GM12872 (cell line): ENCODE measurements at regions not wholly inside any gene's neighbourhood (a gene's known extent, or its start where the extent isn't known, plus 50 kb on each side); places are given as distances from the start of the nearest gene placed in this dataset.

Experiments used
- CTCF ChIP-seq: IDR thresholded peaks from 3 replicates; pipeline ENCODE4 v1.5.1; 2011; ENCODE audit warnings: low read depth, mild to moderate bottlenecking, low read length, moderate library complexity; ENCODE audit not compliant: insufficient read depth

DNA sequence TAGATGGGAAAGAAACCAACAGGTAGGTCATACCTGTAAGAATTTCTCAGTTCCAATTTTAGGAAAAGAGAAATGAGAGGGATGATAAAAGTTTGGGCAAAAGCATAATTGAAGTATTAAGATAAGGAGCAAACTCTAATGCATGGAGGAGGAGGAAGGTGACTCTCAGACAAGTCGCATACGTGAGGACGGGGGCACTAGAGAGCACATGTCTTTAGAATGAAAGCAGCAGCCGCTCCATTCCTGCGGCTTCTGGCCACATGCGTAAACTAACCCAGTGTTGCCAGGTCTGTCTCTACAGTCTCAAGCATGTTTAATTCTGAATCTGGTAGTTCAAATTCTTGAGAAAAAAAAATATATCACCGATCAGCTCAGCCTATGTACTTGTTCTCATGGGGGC lies 371.5 kb upstream of the SLC30A5 start:
- no peak for TF ChIP-seq CTCF

DNA sequence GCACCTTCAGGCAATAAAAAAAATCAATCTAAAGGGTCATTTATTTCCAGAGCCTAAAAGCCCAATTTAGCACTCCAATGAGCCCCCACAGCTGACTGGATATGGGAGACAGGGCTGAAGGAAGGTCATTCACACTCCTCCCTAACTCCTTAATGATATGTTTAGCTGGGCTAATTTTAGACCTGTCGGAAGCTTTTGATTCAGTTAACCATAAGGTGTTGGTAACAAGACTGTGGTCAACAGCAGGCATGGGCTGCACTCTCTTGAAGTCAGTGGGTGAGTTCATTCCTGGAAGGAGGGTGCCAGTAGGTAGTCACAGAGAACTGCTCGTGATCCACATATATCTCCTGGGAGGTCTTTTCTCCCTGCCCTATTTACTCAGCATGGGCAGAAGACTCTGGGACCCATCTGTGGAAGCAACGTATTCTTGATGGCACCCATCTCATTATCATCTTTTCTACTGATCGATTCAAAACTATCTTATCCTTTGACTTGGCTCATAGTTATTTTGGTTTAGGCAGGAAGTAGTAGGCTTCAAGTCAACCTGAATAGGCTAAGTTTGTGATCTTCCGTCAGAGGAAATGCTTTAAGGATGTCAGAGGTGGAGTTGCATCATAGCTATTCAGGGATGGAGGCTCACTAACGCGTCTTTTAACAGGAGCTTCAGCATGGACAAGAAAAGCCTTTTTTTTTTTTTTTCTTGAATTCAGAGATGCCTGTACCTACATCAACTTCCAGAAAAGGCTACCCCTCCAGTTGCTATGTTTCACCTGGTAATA lies 367.7 kb upstream of the SLC30A5 start:
- TF ChIP-seq CTCF = no peak

GRCh38 chr5:68727931-68728330 lies 365.9 kb upstream of the SLC30A5 start:
- TF ChIP-seq CTCF = no peak

DNA sequence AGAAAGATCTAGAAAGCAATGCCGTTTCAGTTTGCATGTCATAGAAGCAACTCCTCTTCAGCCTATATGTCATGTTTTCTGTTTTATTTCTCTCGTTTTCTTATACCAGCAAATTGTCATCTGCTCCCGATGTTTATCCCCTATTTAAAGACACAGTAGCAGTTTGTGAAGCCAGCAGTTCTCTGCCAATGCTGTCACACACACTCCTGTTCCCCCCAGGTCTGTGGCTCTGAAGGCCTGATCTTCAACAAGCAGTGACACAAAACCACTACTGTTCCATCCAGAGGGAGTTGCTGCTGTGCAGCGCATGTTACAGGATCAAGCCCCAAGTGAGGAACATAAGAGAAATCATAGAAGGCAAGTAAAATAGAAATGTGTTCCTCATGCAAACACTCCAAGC lies 364.1 kb upstream of the SLC30A5 start:
- TF ChIP-seq CTCF = no peak

DNA sequence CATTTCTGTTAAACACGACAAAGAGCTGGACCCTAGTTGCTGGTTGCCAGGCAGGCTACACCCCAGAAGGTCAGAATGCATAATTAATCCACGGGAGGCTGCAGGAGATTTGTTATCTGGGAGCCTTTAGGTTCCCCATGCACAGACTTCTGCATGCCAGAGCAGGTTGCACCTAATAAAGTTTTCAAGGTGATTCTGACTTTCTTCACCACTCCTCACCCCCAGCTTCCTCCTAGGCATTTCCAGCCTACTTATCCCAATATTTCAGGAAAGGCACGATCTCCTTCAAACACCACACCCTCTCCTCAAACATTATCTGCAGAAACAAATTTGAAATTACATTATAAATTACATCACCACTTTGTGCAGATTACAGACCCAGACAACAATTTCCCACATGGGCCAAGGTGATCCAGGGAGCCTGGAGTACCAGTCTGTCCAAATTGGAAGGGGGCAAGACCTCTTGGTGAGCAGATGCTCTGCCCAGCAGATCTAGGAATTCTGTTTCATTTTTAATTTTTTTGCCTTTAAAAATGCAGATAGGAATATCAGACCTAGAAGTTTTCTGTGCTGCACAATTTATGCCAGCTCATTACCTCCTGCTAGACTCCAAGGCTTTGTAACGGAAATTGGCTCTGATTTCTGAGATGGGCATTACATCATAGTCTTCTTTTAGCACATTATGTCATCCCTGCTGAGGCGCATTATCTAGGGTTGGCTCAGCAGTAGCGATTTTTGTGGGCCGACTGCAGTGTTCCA lies 363.4 kb upstream of the SLC30A5 start:
- TF ChIP-seq CTCF = no peak

- TF ChIP-seq CTCF = no peak
Measured at GRCh38 chr5:68730979-68731654, 362.7 kb upstream of the SLC30A5 start.

DNA sequence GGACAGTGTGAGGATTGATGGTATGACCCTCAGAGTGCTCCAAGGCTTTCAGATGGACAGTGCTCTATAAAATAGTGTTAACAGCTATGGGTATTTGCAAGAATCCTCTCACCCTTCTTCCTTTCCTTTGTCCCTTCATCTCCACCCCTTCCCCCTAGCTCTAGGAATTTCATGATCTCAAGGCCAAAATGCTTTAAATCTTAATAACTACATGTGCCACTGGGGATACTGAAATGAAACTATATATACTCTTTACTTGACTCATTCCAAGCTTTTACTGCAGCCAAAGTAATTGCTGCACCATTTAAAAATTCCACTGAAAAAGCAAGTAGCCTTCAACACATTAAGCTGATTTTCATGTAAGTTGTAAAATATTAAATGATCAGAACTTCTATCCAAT lies 361.6 kb upstream of the SLC30A5 start:
- TF ChIP-seq CTCF = no peak
